HFFc6 (cell line): ENCODE measurements at regions not wholly inside any gene's neighbourhood (a gene's known extent, or its start where the extent isn't known, plus 50 kb on each side); places are given as distances from the start of the nearest gene placed in this dataset.
"Not testable (repeated sequence)": the region's sequence is repeated elsewhere in the genome, so short reads cannot be mapped to it uniquely, and the experiment has no call there.

Experiments
- DNase-seq: peaks from one replicate; pipeline ENCODE4 v3.0.0-alpha.2; 2018
- H3K27ac Mint-ChIP-seq: 2 replicates; pipeline ENCODE4 v1.8.0; 2020; ENCODE audit warnings: mild to moderate bottlenecking, mixed read lengths
- H3K27me3 Mint-ChIP-seq: 2 replicates; pipeline ENCODE4 v1.8.0; 2021; ENCODE audit warnings: mild to moderate bottlenecking, moderate library complexity, mixed read lengths; ENCODE audit not compliant: insufficient read depth
- H3K36me3 Mint-ChIP-seq: 2 replicates; pipeline ENCODE4 v1.8.0; 2021; ENCODE audit warnings: low read depth, mixed read lengths
- H3K4me1 Mint-ChIP-seq: 2 replicates; pipeline ENCODE4 v1.8.0; 2020; ENCODE audit warnings: low read depth, mixed read lengths
- H3K4me3 Mint-ChIP-seq: 2 replicates; pipeline ENCODE4 v1.8.0; 2020; ENCODE audit warnings: mild to moderate bottlenecking, moderate library complexity, mixed read lengths
- H3K9me3 Mint-ChIP-seq: 2 replicates; pipeline ENCODE4 v1.8.0; 2020; ENCODE audit warnings: mild to moderate bottlenecking, mixed read lengths
- CTCF ChIP-seq: fragments of 200-600 bp; sonication (generic); IDR thresholded peaks from 2 replicates; pipeline ENCODE4 v1.5.0; 2021; ENCODE audit warnings: antibody characterized with exemption, mild to moderate bottlenecking

GRCh38 chr11:89608234-89608966, 101.7 kb upstream of the TRIM77 start:
- TF ChIP-seq CTCF, result no peak
- H3K36me3 Mint-ChIP-seq, result no peaks in the 10 kb centered on the region
- H3K9me3 Mint-ChIP-seq, result no peaks in the 10 kb centered on the region
- H3K4me3 Mint-ChIP-seq, result peak overlapping the region; percentile 38; the same call in 1 of the 2 replicates
- H3K27ac Mint-ChIP-seq, result peak overlapping the region; percentile 91
- no peak for DNase-seq
- no peaks in the 10 kb centered on the region for H3K27me3 Mint-ChIP-seq
- H3K4me1 Mint-ChIP-seq, result peaks cover 64% of the 10 kb centered on the region

GRCh38 chr11:89612096-89612495, 98.0 kb upstream of the TRIM77 start:
- Mint-ChIP-seq H3K4me3 (no peak overlapping the region; the same call in 1 of the 2 replicates), H3K36me3 (no peaks in the 10 kb centered on the region), H3K27ac (no peak overlapping the region), H3K9me3 (no peaks in the 10 kb centered on the region), H3K4me1 (peaks cover 47% of the 10 kb centered on the region), H3K27me3 (no peaks in the 10 kb centered on the region)
- DNase-seq, result no peak
- no peak for TF ChIP-seq CTCF

GRCh38 chr11:89613911-89614310, 96.2 kb upstream of the TRIM77 start:
- H3K27ac Mint-ChIP-seq, result no peak overlapping the region
- no peak overlapping the region for H3K4me3 Mint-ChIP-seq
- H3K27me3 Mint-ChIP-seq, result no peaks in the 10 kb centered on the region
- peak; percentile 9 for DNase-seq
- H3K4me1 Mint-ChIP-seq, result peaks cover 29% of the 10 kb centered on the region
- no peaks in the 10 kb centered on the region for H3K9me3 Mint-ChIP-seq
- TF ChIP-seq CTCF, result no peak
- no peaks in the 10 kb centered on the region for H3K36me3 Mint-ChIP-seq

GRCh38 chr11:89614428-89614827, 95.7 kb upstream of the TRIM77 start:
- TF ChIP-seq CTCF, result peak; percentile 71
- DNase-seq, result peak; percentile 25
- H3K4me3 Mint-ChIP-seq, result not testable (repeated sequence)

GRCh38 chr11:89615642-89616041, 94.5 kb upstream of the TRIM77 start:
- H3K36me3 Mint-ChIP-seq, DNase-seq, H3K9me3 Mint-ChIP-seq, H3K27me3 Mint-ChIP-seq, H3K27ac Mint-ChIP-seq, H3K4me3 Mint-ChIP-seq: not testable (repeated sequence)
- peaks cover 17% of the 10 kb centered on the region for H3K4me1 Mint-ChIP-seq

More at GRCh38 chr11:89614428-89614827, 95.7 kb upstream of the TRIM77 start:
- H3K27ac Mint-ChIP-seq, H3K27me3 Mint-ChIP-seq, H3K9me3 Mint-ChIP-seq, H3K36me3 Mint-ChIP-seq: not testable (repeated sequence)
- peaks cover 28% of the 10 kb centered on the region for H3K4me1 Mint-ChIP-seq

GRCh38 chr11:89616161-89616560, 93.9 kb upstream of the TRIM77 start:
- H3K4me3 Mint-ChIP-seq, DNase-seq, H3K27me3 Mint-ChIP-seq, H3K9me3 Mint-ChIP-seq, H3K36me3 Mint-ChIP-seq, H3K27ac Mint-ChIP-seq: not testable (repeated sequence)
- H3K4me1 Mint-ChIP-seq, result peaks cover 17% of the 10 kb centered on the region
